CD4-positive, alpha-beta T cell (primary cell): ENCODE measurements at regions not wholly inside any gene's neighbourhood (a gene's known extent, or its start where the extent isn't known, plus 50 kb on each side); places are given as distances from the start of the nearest gene placed in this dataset.

Source experiments
- ATAC-seq: fragments of 200-7000 bp; cut with Tn5 transposase; one replicate; pipeline ENCODE4 v1.10.0; 2022; ENCODE audit warnings: mild to moderate bottlenecking; ENCODE audit not compliant: poor library complexity
- CTCF ChIA-PET: fragments of 350-600 bp; sonication (Branson Sonifier 250); formaldehyde crosslinking; loops from one replicate; lab custom pipeline; 2021; ENCODE audit warnings: antibody characterized with exemption, inconsistent platforms; lab: Charles Lee
- POLR2A ChIA-PET: fragments of 350-600 bp; sonication (Branson Sonifier 250); formaldehyde crosslinking; loops from one replicate; lab custom pipeline; 2021; ENCODE audit warnings: antibody characterized with exemption, inconsistent platforms; lab: Charles Lee
- DNase-seq, 14 experiments: peaks; one replicate each; pipeline ENCODE4 v3.0.0-alpha.2; 2013 to 2020; ENCODE audit warnings: mixed read lengths in 2 of 14
- H3K27ac ChIP-seq, 2 donors: one replicate each; pipeline versions ENCODE4 v1.5.1 to v1.7.0; 2013; ENCODE audit warnings: low read length in 2 of 2, low read depth in 1 of 2, mild to moderate bottlenecking in 1 of 2
- H3K27me3 ChIP-seq, 2 experiments: 1 replicate in 1 of 2; 2 replicates in 1 of 2; pipeline versions ENCODE4 v1.6.1 to v1.7.0; 2013; ENCODE audit warnings: low read length in 2 of 2, control low read depth in 1 of 2, mild to moderate bottlenecking in 1 of 2, moderate library complexity in 1 of 2; ENCODE audit not compliant: insufficient read depth in 2 of 2, control insufficient read depth in 1 of 2
- H3K36me3 ChIP-seq: one replicate; pipeline ENCODE4 v1.6.1; 2013; ENCODE audit warnings: low read length, control low read depth; ENCODE audit not compliant: insufficient read depth
- H3K4me1 ChIP-seq: one replicate; pipeline ENCODE4 v1.6.1; 2013; ENCODE audit warnings: low read length, control low read depth; ENCODE audit not compliant: insufficient read depth
- H3K4me3 ChIP-seq: one replicate; pipeline ENCODE4 v1.5.1; 2013; ENCODE audit warnings: mild to moderate bottlenecking, low read length, moderate library complexity
- H3K9me3 ChIP-seq, 2 experiments: 1 replicate in 1 of 2; 2 replicates in 1 of 2; pipeline versions ENCODE4 v1.6.1 to v1.7.0; 2013; ENCODE audit warnings: low read length in 2 of 2, mild to moderate bottlenecking in 2 of 2, control low read depth in 1 of 2, moderate library complexity in 1 of 2; ENCODE audit not compliant: control insufficient read depth in 1 of 2, insufficient read depth in 1 of 2
- H3K27ac Mint-ChIP-seq: one replicate; pipeline ENCODE4 v1.8.0; 2020; ENCODE audit warnings: mixed read lengths
- H3K27me3 Mint-ChIP-seq: one replicate; pipeline ENCODE4 v1.8.0; 2021; ENCODE audit warnings: mixed read lengths
- H3K36me3 Mint-ChIP-seq: one replicate; pipeline ENCODE4 v1.8.0; 2021; ENCODE audit warnings: low read depth, mixed read lengths
- H3K4me1 Mint-ChIP-seq: one replicate; pipeline ENCODE4 v1.8.0; 2021; ENCODE audit warnings: low read depth, mixed read lengths
- H3K4me3 Mint-ChIP-seq: one replicate; pipeline ENCODE4 v1.8.0; 2020; ENCODE audit warnings: mild to moderate bottlenecking, mixed read lengths
- H3K9me3 Mint-ChIP-seq: one replicate; pipeline ENCODE4 v1.8.0; 2020; ENCODE audit warnings: mixed read lengths
- intact Hi-C, 2 experiments: fragments of 100-400 bp; cut with DNase I in 1 of 2; cut with micrococcal nuclease in 1 of 2; formaldehyde crosslinking; loops; one replicate each; pipeline versions ENCODE4 v1.15.1 to v1.9.0; 2023 to 2025; cut with DNase I, micrococcal nuclease
- TF ChIP-seq, protein P1 (sequence below): fragments of 200-600 bp; IDR thresholded peaks from one replicate; pipeline ENCODE4 v1.8.0; 2022; ENCODE audit warnings: antibody characterized with exemption, mild to moderate bottlenecking

DNA sequence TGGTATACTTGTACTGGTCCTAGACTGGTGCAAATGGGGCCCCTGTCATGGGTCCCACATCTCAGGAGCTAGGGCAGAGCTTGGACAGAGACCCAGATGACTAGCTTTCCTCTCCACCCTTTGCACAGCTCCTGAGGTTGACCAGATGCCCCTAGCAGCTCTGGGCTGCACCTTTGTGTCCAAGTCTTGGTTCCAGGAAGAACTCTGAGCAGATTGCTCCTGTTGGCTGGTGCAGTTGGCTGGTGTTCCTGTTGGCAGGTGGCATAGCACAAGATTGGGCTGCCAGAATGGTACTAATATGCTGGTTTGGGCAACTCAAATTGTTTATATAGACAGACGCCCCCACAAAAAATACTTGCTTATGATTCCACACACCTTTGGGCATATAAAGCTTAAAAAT, 89.4 kb upstream of the EZR start:
- ChIA-PET POLR2A (no interaction called here), CTCF (no interaction called here)
- Mint-ChIP-seq H3K27ac (no peak overlapping the region), H3K4me3 (no peak overlapping the region), H3K4me1 (peaks cover 34% of the 10 kb centered on the region), H3K9me3 (peaks cover 6% of the 10 kb centered on the region), H3K27me3 (no peaks in the 10 kb centered on the region), H3K36me3 (no peaks in the 10 kb centered on the region)
- ATAC-seq (no peak), DNase-seq (no peak)
- no peak overlapping the region for H3K27ac ChIP-seq
- H3K4me1 ChIP-seq: peaks cover 33% of the 10 kb centered on the region
- TF ChIP-seq, protein P1, sequence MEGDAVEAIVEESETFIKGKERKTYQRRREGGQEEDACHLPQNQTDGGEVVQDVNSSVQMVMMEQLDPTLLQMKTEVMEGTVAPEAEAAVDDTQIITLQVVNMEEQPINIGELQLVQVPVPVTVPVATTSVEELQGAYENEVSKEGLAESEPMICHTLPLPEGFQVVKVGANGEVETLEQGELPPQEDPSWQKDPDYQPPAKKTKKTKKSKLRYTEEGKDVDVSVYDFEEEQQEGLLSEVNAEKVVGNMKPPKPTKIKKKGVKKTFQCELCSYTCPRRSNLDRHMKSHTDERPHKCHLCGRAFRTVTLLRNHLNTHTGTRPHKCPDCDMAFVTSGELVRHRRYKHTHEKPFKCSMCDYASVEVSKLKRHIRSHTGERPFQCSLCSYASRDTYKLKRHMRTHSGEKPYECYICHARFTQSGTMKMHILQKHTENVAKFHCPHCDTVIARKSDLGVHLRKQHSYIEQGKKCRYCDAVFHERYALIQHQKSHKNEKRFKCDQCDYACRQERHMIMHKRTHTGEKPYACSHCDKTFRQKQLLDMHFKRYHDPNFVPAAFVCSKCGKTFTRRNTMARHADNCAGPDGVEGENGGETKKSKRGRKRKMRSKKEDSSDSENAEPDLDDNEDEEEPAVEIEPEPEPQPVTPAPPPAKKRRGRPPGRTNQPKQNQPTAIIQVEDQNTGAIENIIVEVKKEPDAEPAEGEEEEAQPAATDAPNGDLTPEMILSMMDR: no peak
- intact Hi-C loops: no loop called here
- H3K9me3 ChIP-seq: peaks cover 0 to 25% of the 10 kb centered on the region in 2 experiments
- no peaks in the 10 kb centered on the region for H3K36me3 ChIP-seq
- H3K4me3 ChIP-seq: no peak overlapping the region
- no peaks in the 10 kb centered on the region for H3K27me3 ChIP-seq

DNA sequence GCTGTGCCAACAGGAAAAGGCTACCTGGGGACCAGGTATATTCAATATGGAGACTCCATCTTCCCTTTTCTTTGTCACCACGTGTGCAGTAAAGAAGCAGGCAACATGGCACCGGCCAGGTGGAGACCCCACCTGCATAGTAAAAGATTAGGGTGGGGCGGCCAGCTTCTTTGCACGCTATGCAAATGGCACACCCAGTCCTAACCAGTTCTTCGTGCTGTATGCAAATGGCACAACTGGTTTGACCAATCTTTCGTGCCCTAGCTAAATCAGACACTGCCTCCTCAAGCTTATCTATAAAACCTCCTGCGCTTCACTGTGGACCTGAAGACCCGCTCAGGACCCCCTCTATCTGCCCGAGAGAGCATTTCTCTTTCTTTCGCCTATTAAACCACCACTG, 88.8 kb upstream of the EZR start:
- no peak for ATAC-seq
- Histone ChIP-seq H3K36me3 (no peaks in the 10 kb centered on the region), H3K27me3 (no peaks in the 10 kb centered on the region), H3K4me1 (peaks cover 32% of the 10 kb centered on the region), H3K4me3 (no peak overlapping the region), H3K27ac (no peak overlapping the region), H3K9me3 (peaks cover 0 to 25% of the 10 kb centered on the region in 2 experiments)
- H3K27me3 Mint-ChIP-seq: no peaks in the 10 kb centered on the region
- peaks cover 34% of the 10 kb centered on the region for H3K4me1 Mint-ChIP-seq
- ChIA-PET CTCF (no interaction called here), POLR2A (no interaction called here)
- H3K27ac Mint-ChIP-seq: no peak overlapping the region
- no peak for DNase-seq
- TF ChIP-seq, protein P1: no peak
- no peaks in the 10 kb centered on the region for H3K36me3 Mint-ChIP-seq
- H3K4me3 Mint-ChIP-seq: no peak overlapping the region
- H3K9me3 Mint-ChIP-seq: peaks cover 6% of the 10 kb centered on the region
- intact Hi-C loops: no loop called here

DNA sequence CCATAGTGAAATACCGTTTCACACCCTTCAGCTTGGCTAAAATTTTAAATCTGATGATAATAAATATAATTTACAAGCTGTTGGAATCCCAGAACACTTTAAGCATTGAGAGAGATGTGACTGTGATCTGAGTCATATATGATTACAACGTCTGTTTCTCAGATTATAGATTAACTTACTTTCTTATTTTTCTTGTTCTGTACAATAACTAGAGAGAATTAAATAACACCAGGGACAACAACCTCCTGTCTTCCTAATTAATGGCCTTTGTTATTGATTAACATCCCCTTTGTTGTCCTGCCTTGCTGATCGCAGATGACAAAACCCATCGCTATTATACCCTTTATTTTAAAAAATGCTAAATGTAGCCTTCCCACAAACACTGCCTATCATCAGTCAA, 87.8 kb upstream of the EZR start:
- ChIA-PET CTCF (no interaction called here), POLR2A (interaction anchor here (0.8 kb wide), 1 partner anchor 38 kb away, joined by 3 read pairs; no protein-coding TSS in a partner anchor)
- TF ChIP-seq, protein P1: no peak

More for the DNA sequence above, 87.8 kb upstream of the EZR start:
- Mint-ChIP-seq H3K27me3 (no peaks in the 10 kb centered on the region), H3K27ac (no peak overlapping the region), H3K9me3 (peaks cover 6% of the 10 kb centered on the region), H3K36me3 (no peaks in the 10 kb centered on the region), H3K4me3 (no peak overlapping the region), H3K4me1 (peaks cover 24% of the 10 kb centered on the region)
- Histone ChIP-seq H3K4me1 (peaks cover 22% of the 10 kb centered on the region), H3K27me3 (no peaks in the 10 kb centered on the region), H3K4me3 (no peak overlapping the region), H3K9me3 (peaks cover 0 to 25% of the 10 kb centered on the region in 2 experiments), H3K27ac (no peak overlapping the region), H3K36me3 (no peaks in the 10 kb centered on the region)
- intact Hi-C loops: no loop called here
- no peak for ATAC-seq
- DNase-seq: no peak
